Testis (tissue), 2 donors: ENCODE measurements at regions not wholly inside any gene's neighbourhood (a gene's known extent, or its start where the extent isn't known, plus 50 kb on each side); places are given as distances from the start of the nearest gene placed in this dataset.
"Not testable (repeated sequence)": the region's sequence is repeated elsewhere in the genome, so short reads cannot be mapped to it uniquely, and the experiment has no call there.

Experiments used
- DNase-seq: peaks from one replicate; pipeline ENCODE4 v3.0.0-alpha.2; 2019
- H3K27ac ChIP-seq, 2 donors: fragments of 200-600 bp; sonication (generic); one replicate each; pipeline ENCODE4 v1.5.1; 2019
- H3K27me3 ChIP-seq: fragments of 200-600 bp; sonication (generic); one replicate; pipeline ENCODE4 v1.5.1; 2019
- H3K36me3 ChIP-seq: fragments of 200-600 bp; sonication (generic); one replicate; pipeline ENCODE4 v1.5.1; 2017; ENCODE audit warnings: low read depth; ENCODE audit errors: missing control alignments
- H3K4me1 ChIP-seq: fragments of 200-600 bp; sonication (generic); one replicate; pipeline ENCODE4 v1.5.1; 2019
- H3K4me3 ChIP-seq, 2 donors: fragments of 200-600 bp; sonication (generic); one replicate each; pipeline ENCODE4 v1.5.1; 2017 to 2019
- H3K9me3 ChIP-seq: fragments of 200-600 bp; sonication (generic); one replicate; pipeline ENCODE4 v1.5.1; 2017
- POLR2A ChIP-seq: fragments of 450-650 bp; IDR thresholded peaks from one replicate; pipeline ENCODE4 v1.6.1; 2017; ENCODE audit warnings: antibody characterized with exemption, mild to moderate bottlenecking, moderate library complexity
- WGBS, 2 donors: methylation state at CpG; one replicate each; pipeline ENCODE4 v1.1.5; 2018; 5-methylcytosine and 5-hydroxymethylcytosine counted together
- intact Hi-C: fragments of 100-400 bp; cut with DNase I; formaldehyde crosslinking; loops from one replicate; pipeline ENCODE4 v1.15.1; 2023; ENCODE audit warnings: low total_unique reads
- TF ChIP-seq, protein P1 (sequence below), 3 experiments: fragments of 450-650 bp in 2 of 3; fragments of 200-600 bp in 1 of 3; sonication (generic) in 1 of 3; IDR thresholded peaks; one replicate each; pipeline ENCODE4 v1.5.1; 2016 to 2019; ENCODE audit warnings: antibody characterized with exemption in 3 of 3, mild to moderate bottlenecking in 2 of 3, moderate library complexity in 1 of 3

DNA sequence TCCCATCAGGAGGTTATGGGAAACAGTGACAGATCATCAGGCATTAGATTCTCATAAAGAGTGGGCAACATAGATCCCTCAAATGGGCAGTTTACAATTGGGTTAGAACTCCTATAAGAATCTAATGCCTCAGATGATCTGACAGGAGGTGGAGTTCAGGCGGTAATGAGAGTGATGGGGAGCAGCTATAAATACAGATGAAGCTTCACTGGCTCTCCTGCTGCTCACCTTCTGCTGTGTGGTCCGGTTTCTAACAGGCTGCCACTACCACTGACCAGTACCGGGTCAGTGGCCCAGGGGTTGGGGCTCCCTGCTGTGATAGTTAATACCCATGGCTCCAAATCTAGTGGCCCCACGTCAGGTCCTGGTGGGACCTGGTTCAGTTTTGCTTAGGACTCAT is 135.7 kb downstream of the OR2B2 start:
- no peaks in the 10 kb centered on the region for H3K27me3 ChIP-seq
- H3K27ac ChIP-seq: no peak overlapping the region
- H3K4me3 ChIP-seq: no peak overlapping the region
- 74 to 87% methylated on average over 4 of the region's 4 CpGs for WGBS, 2 donors
- no peak for TF ChIP-seq POLR2A
- TF ChIP-seq, protein P1, sequence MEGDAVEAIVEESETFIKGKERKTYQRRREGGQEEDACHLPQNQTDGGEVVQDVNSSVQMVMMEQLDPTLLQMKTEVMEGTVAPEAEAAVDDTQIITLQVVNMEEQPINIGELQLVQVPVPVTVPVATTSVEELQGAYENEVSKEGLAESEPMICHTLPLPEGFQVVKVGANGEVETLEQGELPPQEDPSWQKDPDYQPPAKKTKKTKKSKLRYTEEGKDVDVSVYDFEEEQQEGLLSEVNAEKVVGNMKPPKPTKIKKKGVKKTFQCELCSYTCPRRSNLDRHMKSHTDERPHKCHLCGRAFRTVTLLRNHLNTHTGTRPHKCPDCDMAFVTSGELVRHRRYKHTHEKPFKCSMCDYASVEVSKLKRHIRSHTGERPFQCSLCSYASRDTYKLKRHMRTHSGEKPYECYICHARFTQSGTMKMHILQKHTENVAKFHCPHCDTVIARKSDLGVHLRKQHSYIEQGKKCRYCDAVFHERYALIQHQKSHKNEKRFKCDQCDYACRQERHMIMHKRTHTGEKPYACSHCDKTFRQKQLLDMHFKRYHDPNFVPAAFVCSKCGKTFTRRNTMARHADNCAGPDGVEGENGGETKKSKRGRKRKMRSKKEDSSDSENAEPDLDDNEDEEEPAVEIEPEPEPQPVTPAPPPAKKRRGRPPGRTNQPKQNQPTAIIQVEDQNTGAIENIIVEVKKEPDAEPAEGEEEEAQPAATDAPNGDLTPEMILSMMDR (IDR thresholded peaks at IDR 0.05): no peak
- DNase-seq: no peak
- H3K4me1 ChIP-seq: peaks cover 2% of the 10 kb centered on the region
- intact Hi-C loops: no loop called here
- H3K9me3 ChIP-seq: no peaks in the 10 kb centered on the region
- no peaks in the 10 kb centered on the region for H3K36me3 ChIP-seq

DNA sequence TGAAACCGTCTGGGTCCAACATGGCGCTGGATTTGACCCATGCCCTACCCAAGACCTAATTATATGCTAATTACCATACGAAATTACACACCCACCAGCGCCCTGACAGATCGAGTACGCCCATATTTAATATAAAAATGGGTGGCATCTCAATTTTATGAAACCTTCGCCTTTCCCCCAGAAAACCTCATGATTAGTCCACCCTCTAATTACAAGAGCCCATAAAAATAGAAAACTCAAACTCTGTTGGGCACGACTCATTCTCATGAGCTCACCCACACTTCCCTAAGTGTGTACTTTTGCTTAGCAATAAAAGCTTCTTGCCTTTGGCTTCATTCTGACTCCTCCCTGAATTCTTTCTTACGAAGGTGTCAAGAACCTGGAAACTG is 136.4 kb downstream of the OR2B2 start:
- WGBS, 2 donors: 90 to 91% methylated on average over 9 of the region's 9 CpGs
- no peaks in the 10 kb centered on the region for H3K9me3 ChIP-seq
- no peak for DNase-seq
- H3K36me3 ChIP-seq: no peaks in the 10 kb centered on the region
- H3K4me3 ChIP-seq: no peak overlapping the region
- H3K27me3 ChIP-seq: no peaks in the 10 kb centered on the region
- H3K27ac ChIP-seq: no peak overlapping the region
- H3K4me1 ChIP-seq: peaks cover 2% of the 10 kb centered on the region
- intact Hi-C loops: no loop called here
- TF ChIP-seq, protein P1 (IDR thresholded peaks at IDR 0.05): no peak
- TF ChIP-seq POLR2A: no peak

- H3K4me3 ChIP-seq, H3K27ac ChIP-seq, DNase-seq, H3K9me3 ChIP-seq, H3K27me3 ChIP-seq, H3K4me1 ChIP-seq, intact Hi-C loops, H3K36me3 ChIP-seq: not testable (repeated sequence)
- WGBS, 2 donors: 55 to 69% methylated on average over 5 of the region's 5 CpGs
Measured at GRCh38 chr6:27775138-27775795, 136.9 kb downstream of the OR2B2 start.

DNA sequence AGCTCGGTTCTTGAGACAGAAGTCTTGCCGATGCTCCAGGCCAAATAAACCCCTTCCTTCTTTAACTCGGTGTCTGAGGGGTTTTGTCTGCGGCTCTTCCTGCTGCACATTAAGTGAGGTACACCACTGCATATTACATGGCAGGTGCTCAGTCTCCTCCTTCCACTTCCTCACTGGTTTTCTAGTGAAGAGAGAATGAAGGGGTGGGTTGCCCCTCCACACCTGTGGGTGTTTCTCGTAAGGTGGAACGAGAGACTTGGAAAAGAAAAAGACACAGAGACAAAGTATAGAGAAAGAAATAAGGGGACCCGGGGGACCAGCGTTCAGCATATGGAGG is 138.0 kb downstream of the OR2B2 start:
- H3K36me3 ChIP-seq, intact Hi-C loops, DNase-seq, H3K27me3 ChIP-seq, H3K4me3 ChIP-seq, H3K4me1 ChIP-seq, H3K9me3 ChIP-seq, H3K27ac ChIP-seq: not testable (repeated sequence)
- 80 to 87% methylated on average over 8 of the region's 8 CpGs for WGBS, 2 donors

DNA sequence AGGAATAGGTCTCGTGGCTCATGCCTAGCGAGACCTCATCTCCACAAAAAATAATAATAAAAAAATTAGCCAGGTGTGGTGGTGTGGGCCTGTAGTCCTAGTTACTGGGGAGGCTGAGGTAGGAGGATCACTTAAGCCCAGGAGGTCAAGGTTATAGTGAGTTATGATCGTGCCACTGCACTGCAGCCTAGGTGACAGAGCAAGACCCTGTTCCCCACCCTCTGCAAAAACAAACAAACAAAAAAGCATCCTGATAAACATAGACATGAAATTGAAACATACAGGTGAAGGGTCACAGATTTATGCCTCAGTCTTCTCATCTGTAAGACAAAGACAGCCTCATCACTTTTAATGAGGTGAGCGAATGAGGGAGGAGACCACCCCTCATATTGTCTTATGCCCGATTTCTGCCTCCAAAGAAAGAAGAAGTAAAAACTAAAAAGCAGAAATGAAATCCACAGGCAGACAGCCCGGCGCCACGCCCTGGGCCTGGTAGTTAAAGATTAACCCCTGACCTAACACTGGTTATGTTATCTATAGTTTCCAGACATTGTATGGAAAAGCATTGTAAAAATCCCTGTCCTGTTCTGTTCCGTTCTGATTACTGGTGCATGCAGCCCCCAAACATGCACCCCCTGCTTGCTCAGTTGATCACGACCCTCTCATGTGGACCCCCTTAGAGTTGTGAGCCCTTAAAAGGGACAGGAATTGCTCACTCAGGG is 138.5 kb downstream of the OR2B2 start:
- H3K9me3 ChIP-seq, DNase-seq, H3K27ac ChIP-seq, H3K36me3 ChIP-seq, H3K27me3 ChIP-seq, H3K4me1 ChIP-seq, H3K4me3 ChIP-seq, intact Hi-C loops: not testable (repeated sequence)
- WGBS, 2 donors: 83 to 90% methylated on average over 10 of the region's 10 CpGs

DNA sequence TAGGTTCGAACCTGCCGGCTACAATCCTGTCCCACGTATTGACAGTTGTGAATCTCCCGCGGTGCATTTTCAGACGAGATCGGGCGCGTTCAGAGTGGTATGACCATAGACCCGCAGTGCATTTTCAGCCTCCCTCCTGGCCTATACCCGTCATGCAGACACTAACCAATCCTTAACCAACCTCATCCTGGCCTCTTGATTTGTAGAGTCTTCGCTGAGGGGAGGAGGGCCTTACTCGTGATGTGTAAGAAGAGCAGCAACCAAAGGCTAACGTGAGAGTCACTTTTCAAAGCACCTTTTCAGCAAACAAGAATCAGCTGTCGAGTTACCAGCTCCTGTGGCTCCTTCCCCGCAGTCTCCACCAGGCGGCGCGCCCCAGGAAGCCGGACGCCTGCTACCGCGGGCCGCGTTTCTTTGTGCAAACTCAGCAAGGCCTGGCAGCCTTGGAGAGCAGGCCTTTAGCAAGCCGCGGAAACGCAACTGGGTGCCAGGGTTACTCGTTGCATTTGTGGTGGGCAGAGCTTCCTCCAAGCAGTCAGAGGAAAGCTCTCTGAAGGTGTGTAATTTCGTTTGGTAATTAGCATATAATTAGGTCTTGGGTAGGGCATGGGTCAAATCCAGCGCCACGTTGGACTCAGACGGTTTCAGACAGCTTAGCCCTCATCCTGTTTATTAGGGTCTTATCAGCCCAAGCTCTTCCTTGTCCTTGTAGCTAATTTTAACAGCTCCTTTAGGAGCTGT is 139.8 kb downstream of the OR2B2 start:
- WGBS, 2 donors: 9 to 20% methylated on average over 17 to 33 of the region's 33 CpGs
- TF ChIP-seq, protein P1 (IDR thresholded peaks at IDR 0.05): peak; percentile 67 to 88 (median 86)
- TF ChIP-seq POLR2A: no peak

More for the DNA sequence above, 139.8 kb downstream of the OR2B2 start:
- H3K36me3 ChIP-seq: no peaks in the 10 kb centered on the region
- no peaks in the 10 kb centered on the region for H3K9me3 ChIP-seq
- peak; percentile 90 for DNase-seq
- H3K27me3 ChIP-seq: no peaks in the 10 kb centered on the region
- intact Hi-C loops: no loop called here
- H3K27ac ChIP-seq: no peak overlapping the region
- H3K4me3 ChIP-seq: peak overlapping the region in 1 of 2 donors; percentile 43
- H3K4me1 ChIP-seq: peaks cover 2% of the 10 kb centered on the region
